SK-MEL-5 (cell line): ENCODE measurements at regions not wholly inside any gene's neighbourhood (a gene's known extent, or its start where the extent isn't known, plus 50 kb on each side); places are given as distances from the start of the nearest gene placed in this dataset.

Source experiments
- DNase-seq: peaks from one replicate; pipeline ENCODE4 v3.0.0-alpha.2; 2016; ENCODE audit warnings: low read depth, low spot score
- in situ Hi-C: cut with HindIII; loops from 2 replicates; pipeline ENCODE4 v1.10.0; 2016; ENCODE audit warnings: low sequenced_read_pairs, high pct_unique_total_duplicates, low pct_unique_long_range_greater_than_20kb

- in situ Hi-C loops = no loop called here
- DNase-seq = no peak
Measured at GRCh38 chr6:141364232-141364631, 768.5 kb upstream of the GJE1 start.

- DNase-seq = no peak
- in situ Hi-C loops = no loop called here
Measured at GRCh38 chr6:141361559-141361958, 771.2 kb upstream of the GJE1 start.

- no peak for DNase-seq
- in situ Hi-C loops = no loop called here
Measured at GRCh38 chr6:141359953-141360352, 772.8 kb upstream of the GJE1 start.

- no peak for DNase-seq
- in situ Hi-C loops = no loop called here
Measured at GRCh38 chr6:141354191-141354955, 778.4 kb upstream of the GJE1 start.

GRCh38 chr6:141351721-141352120 lies 781.0 kb upstream of the GJE1 start:
- in situ Hi-C loops = no loop called here
- no peak for DNase-seq

GRCh38 chr6:141349710-141350109 lies 783.0 kb upstream of the GJE1 start:
- DNase-seq = no peak
- in situ Hi-C loops = no loop called here

GRCh38 chr6:141347906-141348492 lies 784.7 kb upstream of the GJE1 start:
- in situ Hi-C loops = no loop called here
- no peak for DNase-seq

GRCh38 chr6:141347086-141347485 lies 785.6 kb upstream of the GJE1 start:
- in situ Hi-C loops = no loop called here
- DNase-seq = no peak

GRCh38 chr6:141346535-141346934 lies 786.2 kb upstream of the GJE1 start:
- in situ Hi-C loops = no loop called here
- no peak for DNase-seq

- DNase-seq = no peak
- in situ Hi-C loops = no loop called here
Measured at GRCh38 chr6:141337191-141337590, 795.5 kb upstream of the GJE1 start.

- in situ Hi-C loops = no loop called here
- no peak for DNase-seq
Measured at GRCh38 chr6:141335477-141336273, 797.0 kb upstream of the GJE1 start.

- in situ Hi-C loops = no loop called here
- peak; percentile 52 for DNase-seq
Measured at GRCh38 chr6:141326925-141327324, 805.8 kb upstream of the GJE1 start.

- in situ Hi-C loops = no loop called here
- DNase-seq = peak; percentile 95
Measured at GRCh38 chr6:141326426-141326825, 806.3 kb upstream of the GJE1 start.

GRCh38 chr6:141321493-141322347 lies 811.0 kb upstream of the GJE1 start:
- peak; percentile 52 for DNase-seq
- in situ Hi-C loops = no loop called here

GRCh38 chr6:141316236-141316635 lies 816.5 kb upstream of the GJE1 start:
- DNase-seq = no peak
- in situ Hi-C loops = no loop called here

- peak; percentile 99 for DNase-seq
- in situ Hi-C loops = no loop called here
Measured at GRCh38 chr6:141313986-141314385, 818.7 kb upstream of the GJE1 start.

- DNase-seq = peak; percentile 63
- in situ Hi-C loops = no loop called here
Measured at GRCh38 chr6:141309295-141309694, 823.4 kb upstream of the GJE1 start.
